ENCODE measurements at regions not wholly inside any gene's neighbourhood (a gene's known extent, or its start where the extent isn't known, plus 50 kb on each side); places are given as distances from the start of the nearest gene placed in this dataset.

DNA sequence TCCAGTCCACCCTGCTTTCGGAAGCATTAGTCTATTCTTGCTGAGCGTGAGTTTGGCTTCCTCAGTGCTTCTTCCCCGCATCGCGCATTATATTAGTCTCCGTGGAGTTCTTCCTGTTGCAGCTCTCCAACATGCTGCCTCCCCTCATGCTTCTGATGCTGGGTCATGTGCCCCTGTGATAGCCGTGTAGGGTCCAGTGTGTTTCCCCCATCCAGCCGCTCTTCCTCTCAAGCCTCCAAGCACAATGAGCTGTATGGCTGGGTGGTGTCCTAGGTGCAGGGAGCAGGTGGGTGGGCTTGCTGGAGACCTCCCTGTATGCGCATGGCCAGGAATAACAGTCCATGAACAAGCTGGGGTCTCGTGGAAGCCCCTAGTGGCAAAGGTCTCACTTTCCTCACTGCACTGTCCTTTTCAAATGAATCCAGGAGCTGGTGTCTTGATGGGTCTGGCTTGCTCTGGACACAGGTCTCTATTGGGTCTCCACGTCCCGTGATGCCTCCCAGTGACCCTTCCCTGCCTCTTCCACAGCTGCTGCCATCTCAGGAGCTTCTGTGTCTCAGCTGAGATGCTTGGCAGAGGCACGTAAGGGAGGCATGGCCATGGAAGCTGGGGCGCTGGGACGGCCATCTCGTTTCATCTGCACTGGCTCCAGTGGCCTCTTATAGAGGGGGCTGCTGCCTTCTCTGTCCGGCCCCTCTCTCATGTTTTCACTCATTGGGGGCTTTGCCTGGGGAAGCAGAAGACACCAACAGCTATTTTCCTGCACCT, 54.8 kb upstream of the HDAC4 start:
- Histone ChIP-seq H3K9me3 (no peaks in the 10 kb centered on the region), H3K4me1 (replicated peaks) (no peaks in the 10 kb centered on the region), H3K36me3 (no peaks in the 10 kb centered on the region), H3K27me3 (replicated peaks; ENCODE audit: insufficient read depth) (no peaks in the 10 kb centered on the region), H3K4me3 (no peak overlapping the region), H3K27ac (no peak overlapping the region)
- TF ChIP-seq POLR2A (IDR thresholded peaks at IDR 0.05), result no peak
- TF ChIP-seq, protein P1, sequence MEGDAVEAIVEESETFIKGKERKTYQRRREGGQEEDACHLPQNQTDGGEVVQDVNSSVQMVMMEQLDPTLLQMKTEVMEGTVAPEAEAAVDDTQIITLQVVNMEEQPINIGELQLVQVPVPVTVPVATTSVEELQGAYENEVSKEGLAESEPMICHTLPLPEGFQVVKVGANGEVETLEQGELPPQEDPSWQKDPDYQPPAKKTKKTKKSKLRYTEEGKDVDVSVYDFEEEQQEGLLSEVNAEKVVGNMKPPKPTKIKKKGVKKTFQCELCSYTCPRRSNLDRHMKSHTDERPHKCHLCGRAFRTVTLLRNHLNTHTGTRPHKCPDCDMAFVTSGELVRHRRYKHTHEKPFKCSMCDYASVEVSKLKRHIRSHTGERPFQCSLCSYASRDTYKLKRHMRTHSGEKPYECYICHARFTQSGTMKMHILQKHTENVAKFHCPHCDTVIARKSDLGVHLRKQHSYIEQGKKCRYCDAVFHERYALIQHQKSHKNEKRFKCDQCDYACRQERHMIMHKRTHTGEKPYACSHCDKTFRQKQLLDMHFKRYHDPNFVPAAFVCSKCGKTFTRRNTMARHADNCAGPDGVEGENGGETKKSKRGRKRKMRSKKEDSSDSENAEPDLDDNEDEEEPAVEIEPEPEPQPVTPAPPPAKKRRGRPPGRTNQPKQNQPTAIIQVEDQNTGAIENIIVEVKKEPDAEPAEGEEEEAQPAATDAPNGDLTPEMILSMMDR (IDR thresholded peaks at IDR 0.05), result no peak
- TF ChIP-seq POLR2AphosphoS5 (IDR thresholded peaks at IDR 0.05), result no peak
- 90% methylated on average over 17 of the region's 17 CpGs for WGBS
- DNase-seq (ENCODE audit: low spot score), result no peak
- intact Hi-C loops (cut with DNase I), result no loop called here

- no peak for DNase-seq (ENCODE audit: low spot score)
- no peaks in the 10 kb centered on the region for H3K36me3 ChIP-seq
- no peaks in the 10 kb centered on the region for H3K9me3 ChIP-seq
- H3K27me3 ChIP-seq (replicated peaks; ENCODE audit: insufficient read depth), result no peaks in the 10 kb centered on the region
- intact Hi-C loops (cut with DNase I), result no loop called here
- no peaks in the 10 kb centered on the region for H3K4me1 ChIP-seq (replicated peaks)
- TF ChIP-seq, protein P1 (IDR thresholded peaks at IDR 0.05), result no peak
- TF ChIP-seq POLR2AphosphoS5 (IDR thresholded peaks at IDR 0.05) (no peak), POLR2A (IDR thresholded peaks at IDR 0.05) (no peak)
- 83% methylated on average over 2 of the region's 2 CpGs for WGBS
- no peak overlapping the region for H3K4me3 ChIP-seq
- no peak overlapping the region for H3K27ac ChIP-seq
Observed at GRCh38 chr2:239454507-239454906, 53.7 kb upstream of the HDAC4 start.
